ENCODE measurements at regions not wholly inside any gene's neighbourhood (a gene's known extent, or its start where the extent isn't known, plus 50 kb on each side); places are given as distances from the start of the nearest gene placed in this dataset.
A peak's percentile ranks its signal among the peaks of the same experiment; 100 is the strongest.

DNA sequence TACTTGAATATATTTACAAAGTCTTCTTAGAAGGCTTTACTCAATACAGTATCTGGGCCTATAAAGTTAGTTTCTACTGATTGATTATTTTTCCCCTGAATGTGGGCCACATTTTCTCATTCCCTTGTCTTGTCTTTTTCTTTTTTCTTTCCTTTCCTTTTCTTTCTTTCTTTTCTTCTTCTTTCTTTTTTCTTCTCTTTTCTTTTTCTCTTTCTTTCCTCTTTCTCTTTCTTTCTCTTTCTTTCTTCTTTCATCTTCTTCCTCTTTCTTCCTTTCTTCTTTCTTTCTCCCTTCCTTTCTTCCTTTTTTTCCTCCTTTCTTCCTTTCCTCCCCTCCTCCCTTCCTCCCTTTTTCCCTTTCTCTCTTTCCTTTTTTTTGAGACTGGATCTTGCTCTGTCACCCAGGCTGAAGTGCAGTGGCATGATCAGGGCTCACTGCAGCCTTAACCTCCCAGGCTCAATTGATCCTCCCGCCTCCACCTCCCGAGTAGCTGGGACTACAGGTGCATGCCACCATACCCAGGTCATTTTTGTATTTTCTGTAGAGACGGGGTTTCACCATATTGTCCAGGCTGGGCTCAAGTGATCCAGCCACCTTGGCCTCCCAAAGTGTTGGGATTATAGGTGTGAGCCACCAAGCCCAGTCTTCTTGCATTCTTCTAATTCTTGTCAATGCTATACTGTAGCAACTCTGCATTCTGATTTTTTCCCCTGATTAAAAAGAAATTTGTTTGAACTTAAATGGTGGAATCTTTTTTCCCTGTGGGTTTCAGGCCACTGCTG, 133.1 kb upstream of the FBXO11 start:
- Histone ChIP-seq H3K9me3 (ENCODE audit: low read depth, low read length) (no peaks in the 10 kb centered on the region), H3K36me3 (ENCODE audit: insufficient read depth, low read length) (no peaks in the 10 kb centered on the region), H3K27ac (ENCODE audit: low read depth, low read length) (no peak overlapping the region), H4K20me1 (ENCODE audit: insufficient read depth, low read length) (no peaks in the 10 kb centered on the region), H2AFZ (ENCODE audit: low read length) (no peak overlapping the region), H3K27me3 (ENCODE audit: insufficient read depth, low read length) (no peaks in the 10 kb centered on the region), H3K4me3 (ENCODE audit: insufficient read depth, low read length) (no peak overlapping the region), H3K4me2 (ENCODE audit: insufficient read depth, low read length) (no peak overlapping the region), H3K4me1 (ENCODE audit: insufficient read depth, low read length) (no peaks in the 10 kb centered on the region), H3K79me2 (ENCODE audit: insufficient read depth, low read length) (no peaks in the 10 kb centered on the region)
- TF ChIP-seq, protein P1, sequence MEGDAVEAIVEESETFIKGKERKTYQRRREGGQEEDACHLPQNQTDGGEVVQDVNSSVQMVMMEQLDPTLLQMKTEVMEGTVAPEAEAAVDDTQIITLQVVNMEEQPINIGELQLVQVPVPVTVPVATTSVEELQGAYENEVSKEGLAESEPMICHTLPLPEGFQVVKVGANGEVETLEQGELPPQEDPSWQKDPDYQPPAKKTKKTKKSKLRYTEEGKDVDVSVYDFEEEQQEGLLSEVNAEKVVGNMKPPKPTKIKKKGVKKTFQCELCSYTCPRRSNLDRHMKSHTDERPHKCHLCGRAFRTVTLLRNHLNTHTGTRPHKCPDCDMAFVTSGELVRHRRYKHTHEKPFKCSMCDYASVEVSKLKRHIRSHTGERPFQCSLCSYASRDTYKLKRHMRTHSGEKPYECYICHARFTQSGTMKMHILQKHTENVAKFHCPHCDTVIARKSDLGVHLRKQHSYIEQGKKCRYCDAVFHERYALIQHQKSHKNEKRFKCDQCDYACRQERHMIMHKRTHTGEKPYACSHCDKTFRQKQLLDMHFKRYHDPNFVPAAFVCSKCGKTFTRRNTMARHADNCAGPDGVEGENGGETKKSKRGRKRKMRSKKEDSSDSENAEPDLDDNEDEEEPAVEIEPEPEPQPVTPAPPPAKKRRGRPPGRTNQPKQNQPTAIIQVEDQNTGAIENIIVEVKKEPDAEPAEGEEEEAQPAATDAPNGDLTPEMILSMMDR (IDR thresholded peaks at IDR 0.05; ENCODE audit: extremely low read depth, low read depth, low read length): no peak
- DNase-seq (ENCODE audit: insufficient read length, low spot score, missing footprints): no peak

DNA sequence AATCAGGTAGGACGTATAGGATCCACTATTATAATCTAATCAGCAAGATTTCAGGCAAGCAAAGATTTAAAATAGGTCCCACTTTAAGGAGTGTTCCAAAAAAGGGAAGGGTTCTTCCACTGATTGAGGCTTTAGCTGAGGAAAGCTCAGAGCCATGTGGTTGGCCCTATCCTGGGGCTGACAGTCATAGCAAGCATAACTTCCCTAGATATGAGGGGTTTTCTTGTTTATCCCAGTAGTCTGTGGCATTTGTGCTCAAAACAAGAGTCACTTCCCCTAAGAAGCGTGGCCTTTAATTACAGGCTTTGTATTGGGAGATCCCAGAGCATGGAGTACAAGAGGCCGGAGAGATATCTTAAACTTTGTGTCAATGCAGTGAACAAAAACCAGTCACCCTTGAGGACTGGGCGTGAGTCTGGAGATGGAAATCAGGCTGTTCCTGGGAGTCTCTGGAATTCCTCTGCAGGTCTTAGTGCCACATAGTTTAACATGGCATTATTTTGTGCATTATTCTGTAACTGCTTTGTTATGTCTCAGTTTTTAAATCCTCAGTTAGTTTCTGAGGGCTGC, 136.9 kb upstream of the FBXO11 start:
- TF ChIP-seq, protein P1 (IDR thresholded peaks at IDR 0.05; ENCODE audit: extremely low read depth, low read depth, low read length): no peak
- Histone ChIP-seq H3K36me3 (ENCODE audit: insufficient read depth, low read length) (no peaks in the 10 kb centered on the region), H3K27me3 (ENCODE audit: insufficient read depth, low read length) (no peaks in the 10 kb centered on the region), H4K20me1 (ENCODE audit: insufficient read depth, low read length) (no peaks in the 10 kb centered on the region), H3K4me2 (ENCODE audit: insufficient read depth, low read length) (no peak overlapping the region), H3K4me3 (ENCODE audit: insufficient read depth, low read length) (no peak overlapping the region), H3K9me3 (ENCODE audit: low read depth, low read length) (no peaks in the 10 kb centered on the region), H3K79me2 (ENCODE audit: insufficient read depth, low read length) (no peaks in the 10 kb centered on the region), H2AFZ (ENCODE audit: low read length) (no peak overlapping the region), H3K27ac (ENCODE audit: low read depth, low read length) (no peak overlapping the region), H3K4me1 (ENCODE audit: insufficient read depth, low read length) (no peaks in the 10 kb centered on the region)
- peak; percentile 64 for DNase-seq (ENCODE audit: insufficient read length, low spot score, missing footprints)

DNA sequence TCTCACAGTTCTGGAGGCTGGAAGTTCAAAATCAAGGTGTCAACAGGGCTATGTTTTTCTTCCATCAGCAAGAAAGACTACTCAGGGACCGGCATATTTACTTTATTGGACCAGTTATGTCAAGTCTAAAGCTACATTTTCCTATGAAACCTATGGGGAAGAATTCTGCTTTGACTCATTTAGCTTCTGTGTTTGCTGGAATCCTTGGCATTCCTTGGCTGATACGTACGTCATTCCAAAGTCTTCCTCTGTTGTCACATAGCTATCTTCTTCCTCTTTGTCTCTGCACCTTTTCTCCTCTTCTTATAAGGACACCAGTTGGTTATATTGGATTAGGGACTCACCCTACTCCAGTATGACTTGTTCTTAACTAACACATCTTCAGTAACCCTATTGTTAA, 137.4 kb upstream of the FBXO11 start:
- H3K27ac ChIP-seq (ENCODE audit: low read depth, low read length): no peak overlapping the region
- no peak overlapping the region for H3K4me3 ChIP-seq (ENCODE audit: insufficient read depth, low read length)
- peak; percentile 25 for DNase-seq (ENCODE audit: insufficient read length, low spot score, missing footprints)
- TF ChIP-seq, protein P1 (IDR thresholded peaks at IDR 0.05; ENCODE audit: extremely low read depth, low read depth, low read length): no peak
- no peak overlapping the region for H2AFZ ChIP-seq (ENCODE audit: low read length)
- no peak overlapping the region for H3K4me2 ChIP-seq (ENCODE audit: insufficient read depth, low read length)
- no peaks in the 10 kb centered on the region for H3K4me1 ChIP-seq (ENCODE audit: insufficient read depth, low read length)
- H3K79me2 ChIP-seq (ENCODE audit: insufficient read depth, low read length): no peaks in the 10 kb centered on the region
- H4K20me1 ChIP-seq (ENCODE audit: insufficient read depth, low read length): no peaks in the 10 kb centered on the region
- H3K27me3 ChIP-seq (ENCODE audit: insufficient read depth, low read length): no peaks in the 10 kb centered on the region
- no peaks in the 10 kb centered on the region for H3K36me3 ChIP-seq (ENCODE audit: insufficient read depth, low read length)
- H3K9me3 ChIP-seq (ENCODE audit: low read depth, low read length): no peaks in the 10 kb centered on the region

DNA sequence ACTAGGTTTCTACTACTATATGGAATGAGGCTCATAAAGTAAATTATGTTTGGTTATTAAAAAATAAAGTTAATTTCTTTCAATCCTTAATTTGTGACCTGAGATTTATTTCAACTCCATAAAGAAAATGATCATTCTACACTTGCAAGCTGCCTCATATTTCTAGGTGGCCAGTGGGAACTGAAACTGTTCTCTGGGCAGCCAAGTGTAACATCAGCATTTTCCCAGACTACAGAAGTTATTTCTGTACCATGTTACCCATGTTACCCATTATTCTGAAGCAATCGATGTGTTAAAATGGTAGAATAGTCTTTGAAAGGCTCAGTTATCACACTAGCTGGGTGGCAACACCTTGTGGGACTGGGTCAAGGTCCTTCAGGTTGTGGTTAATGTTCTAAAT, 139.3 kb upstream of the FBXO11 start:
- Histone ChIP-seq H4K20me1 (ENCODE audit: insufficient read depth, low read length) (no peaks in the 10 kb centered on the region), H3K27ac (ENCODE audit: low read depth, low read length) (no peak overlapping the region), H3K79me2 (ENCODE audit: insufficient read depth, low read length) (no peaks in the 10 kb centered on the region), H3K4me2 (ENCODE audit: insufficient read depth, low read length) (no peak overlapping the region), H3K4me3 (ENCODE audit: insufficient read depth, low read length) (no peak overlapping the region), H3K36me3 (ENCODE audit: insufficient read depth, low read length) (no peaks in the 10 kb centered on the region), H2AFZ (ENCODE audit: low read length) (no peak overlapping the region), H3K9me3 (ENCODE audit: low read depth, low read length) (no peaks in the 10 kb centered on the region), H3K4me1 (ENCODE audit: insufficient read depth, low read length) (no peaks in the 10 kb centered on the region), H3K27me3 (ENCODE audit: insufficient read depth, low read length) (no peaks in the 10 kb centered on the region)
- no peak for DNase-seq (ENCODE audit: insufficient read length, low spot score, missing footprints)
- TF ChIP-seq, protein P1 (IDR thresholded peaks at IDR 0.05; ENCODE audit: extremely low read depth, low read depth, low read length): no peak

All from osteoblast (primary cell).